ENCODE measurements at regions not wholly inside any gene's neighbourhood (a gene's known extent, or its start where the extent isn't known, plus 50 kb on each side); places are given as distances from the start of the nearest gene placed in this dataset.

DNA sequence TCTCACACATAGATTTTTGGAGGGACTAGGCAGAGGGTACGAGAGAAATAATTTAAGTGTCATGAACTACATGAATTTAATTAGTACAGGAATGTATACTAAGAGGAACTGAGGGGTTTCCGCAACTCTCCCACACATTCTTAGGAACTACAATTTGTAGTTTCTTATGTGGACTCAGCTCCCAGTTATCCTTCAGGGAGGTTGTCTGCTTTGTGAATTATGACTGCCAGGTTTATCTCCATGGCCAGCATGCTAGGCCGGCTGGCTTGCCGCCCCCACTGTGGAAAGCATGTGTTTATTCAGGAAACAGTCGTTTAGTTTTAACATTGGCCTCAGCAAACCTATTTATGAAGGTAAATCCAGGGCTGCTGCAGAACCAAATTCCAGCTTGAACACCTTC lies 415.0 kb downstream of the KCTD16 start:
- TF ChIP-seq POLR2AphosphoS5 (IDR thresholded peaks at IDR 0.05; ENCODE audit: low read depth, low read length) (no peak), FOXP2 (optimal IDR thresholded peaks at IDR 0.05; ENCODE audit: borderline replicate concordance, extremely low read depth, extremely low read length, insufficient read depth) (no peak)
- TF ChIP-seq, protein P1, sequence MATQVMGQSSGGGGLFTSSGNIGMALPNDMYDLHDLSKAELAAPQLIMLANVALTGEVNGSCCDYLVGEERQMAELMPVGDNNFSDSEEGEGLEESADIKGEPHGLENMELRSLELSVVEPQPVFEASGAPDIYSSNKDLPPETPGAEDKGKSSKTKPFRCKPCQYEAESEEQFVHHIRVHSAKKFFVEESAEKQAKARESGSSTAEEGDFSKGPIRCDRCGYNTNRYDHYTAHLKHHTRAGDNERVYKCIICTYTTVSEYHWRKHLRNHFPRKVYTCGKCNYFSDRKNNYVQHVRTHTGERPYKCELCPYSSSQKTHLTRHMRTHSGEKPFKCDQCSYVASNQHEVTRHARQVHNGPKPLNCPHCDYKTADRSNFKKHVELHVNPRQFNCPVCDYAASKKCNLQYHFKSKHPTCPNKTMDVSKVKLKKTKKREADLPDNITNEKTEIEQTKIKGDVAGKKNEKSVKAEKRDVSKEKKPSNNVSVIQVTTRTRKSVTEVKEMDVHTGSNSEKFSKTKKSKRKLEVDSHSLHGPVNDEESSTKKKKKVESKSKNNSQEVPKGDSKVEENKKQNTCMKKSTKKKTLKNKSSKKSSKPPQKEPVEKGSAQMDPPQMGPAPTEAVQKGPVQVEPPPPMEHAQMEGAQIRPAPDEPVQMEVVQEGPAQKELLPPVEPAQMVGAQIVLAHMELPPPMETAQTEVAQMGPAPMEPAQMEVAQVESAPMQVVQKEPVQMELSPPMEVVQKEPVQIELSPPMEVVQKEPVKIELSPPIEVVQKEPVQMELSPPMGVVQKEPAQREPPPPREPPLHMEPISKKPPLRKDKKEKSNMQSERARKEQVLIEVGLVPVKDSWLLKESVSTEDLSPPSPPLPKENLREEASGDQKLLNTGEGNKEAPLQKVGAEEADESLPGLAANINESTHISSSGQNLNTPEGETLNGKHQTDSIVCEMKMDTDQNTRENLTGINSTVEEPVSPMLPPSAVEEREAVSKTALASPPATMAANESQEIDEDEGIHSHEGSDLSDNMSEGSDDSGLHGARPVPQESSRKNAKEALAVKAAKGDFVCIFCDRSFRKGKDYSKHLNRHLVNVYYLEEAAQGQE (IDR thresholded peaks at IDR 0.05; ENCODE audit: insufficient read depth in 1 of 2, low read depth in 2 of 2, low read length in 2 of 2): no peak
